GM10266 (cell line): ENCODE measurements at regions not wholly inside any gene's neighbourhood (a gene's known extent, or its start where the extent isn't known, plus 50 kb on each side); places are given as distances from the start of the nearest gene placed in this dataset.
"Not testable (repeated sequence)": the region's sequence is repeated elsewhere in the genome, so short reads cannot be mapped to it uniquely, and the experiment has no call there.

Experiments
- DNase-seq: peaks from one replicate; pipeline ENCODE4 v3.0.0; 2012; ENCODE audit errors: extremely low spot score
- CTCF ChIP-seq: IDR thresholded peaks from 2 replicates; pipeline ENCODE4 v1.5.1; 2012; ENCODE audit warnings: mild to moderate bottlenecking, low read depth; ENCODE audit not compliant: control insufficient read depth, insufficient read depth; ENCODE audit errors: missing control alignments

GRCh38 chr12:25887367-25887766 lies 71.1 kb upstream of the RASSF8 start:
- no peak for TF ChIP-seq CTCF
- no peak for DNase-seq

- DNase-seq = no peak
- TF ChIP-seq CTCF = no peak
Measured at GRCh38 chr12:25889185-25889584, 69.3 kb upstream of the RASSF8 start.

GRCh38 chr12:25891095-25891494 lies 67.4 kb upstream of the RASSF8 start:
- DNase-seq = not testable (repeated sequence)

GRCh38 chr12:25894759-25895158 lies 63.7 kb upstream of the RASSF8 start:
- no peak for TF ChIP-seq CTCF

DNA sequence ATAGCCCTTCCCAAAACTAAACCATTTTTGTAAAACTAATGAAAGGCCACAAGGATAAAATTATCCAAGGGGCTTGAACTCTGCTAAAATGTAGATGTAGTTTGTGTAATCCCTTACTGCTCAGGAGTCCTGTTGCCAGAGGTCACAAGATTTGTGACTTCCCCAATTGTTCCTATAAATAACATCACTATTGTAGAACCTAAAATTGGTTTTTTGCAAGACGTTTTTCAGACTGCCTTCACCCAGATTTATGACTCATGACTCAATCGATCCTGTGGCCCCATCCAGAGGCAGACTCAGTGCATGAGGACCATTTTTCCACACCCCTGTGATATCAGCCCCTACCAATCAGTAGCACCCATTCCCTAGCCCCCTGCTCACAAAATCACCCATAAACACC lies 61.5 kb upstream of the RASSF8 start:
- no peak for TF ChIP-seq CTCF
- no peak for DNase-seq

More at GRCh38 chr12:25894759-25895158, 63.7 kb upstream of the RASSF8 start:
- no peak for DNase-seq

DNA sequence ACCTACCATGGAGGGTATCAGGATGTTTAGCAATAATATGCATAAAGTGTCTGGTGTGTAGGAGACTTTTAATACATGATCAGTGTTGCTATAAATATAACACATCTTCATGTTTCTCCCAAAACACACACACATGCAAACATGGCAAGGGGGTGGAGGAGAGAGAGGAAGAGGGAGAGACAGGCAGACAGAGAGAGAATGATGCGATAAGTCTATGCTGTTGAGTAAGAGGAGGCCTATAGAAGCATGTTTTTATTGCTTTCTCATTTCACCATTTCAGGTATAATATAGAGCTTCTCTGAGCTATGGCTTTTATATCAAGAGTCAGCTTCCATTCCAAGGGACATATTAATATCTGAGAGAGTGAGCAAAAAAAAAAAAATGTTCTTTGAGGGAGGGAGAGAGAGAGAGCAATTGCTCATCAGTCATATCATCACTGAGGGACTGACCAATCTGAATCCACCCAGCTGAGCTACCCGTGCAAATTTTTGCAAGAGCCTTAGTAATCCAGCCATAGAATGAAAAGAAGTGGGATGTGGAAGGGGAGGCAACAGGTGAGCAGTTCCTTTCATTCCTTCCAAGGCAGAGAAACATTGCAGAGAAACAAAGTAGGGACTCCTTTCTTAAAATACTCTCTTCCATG lies 54.8 kb upstream of the RASSF8 start:
- DNase-seq = no peak
- TF ChIP-seq CTCF = no peak

- no peak for DNase-seq
- no peak for TF ChIP-seq CTCF
Measured at GRCh38 chr12:25904442-25904841, 54.0 kb upstream of the RASSF8 start.
